Muscle of back (tissue), 3 donors: ENCODE measurements at regions not wholly inside any gene's neighbourhood (a gene's known extent, or its start where the extent isn't known, plus 50 kb on each side); places are given as distances from the start of the nearest gene placed in this dataset.
"Not testable (repeated sequence)": the region's sequence is repeated elsewhere in the genome, so short reads cannot be mapped to it uniquely, and the experiment has no call there.

Experiments
- DNase-seq, 3 donors: peaks; one replicate each; pipeline versions ENCODE4 v3.0.0 to v3.0.0-alpha.2; 2013

DNA sequence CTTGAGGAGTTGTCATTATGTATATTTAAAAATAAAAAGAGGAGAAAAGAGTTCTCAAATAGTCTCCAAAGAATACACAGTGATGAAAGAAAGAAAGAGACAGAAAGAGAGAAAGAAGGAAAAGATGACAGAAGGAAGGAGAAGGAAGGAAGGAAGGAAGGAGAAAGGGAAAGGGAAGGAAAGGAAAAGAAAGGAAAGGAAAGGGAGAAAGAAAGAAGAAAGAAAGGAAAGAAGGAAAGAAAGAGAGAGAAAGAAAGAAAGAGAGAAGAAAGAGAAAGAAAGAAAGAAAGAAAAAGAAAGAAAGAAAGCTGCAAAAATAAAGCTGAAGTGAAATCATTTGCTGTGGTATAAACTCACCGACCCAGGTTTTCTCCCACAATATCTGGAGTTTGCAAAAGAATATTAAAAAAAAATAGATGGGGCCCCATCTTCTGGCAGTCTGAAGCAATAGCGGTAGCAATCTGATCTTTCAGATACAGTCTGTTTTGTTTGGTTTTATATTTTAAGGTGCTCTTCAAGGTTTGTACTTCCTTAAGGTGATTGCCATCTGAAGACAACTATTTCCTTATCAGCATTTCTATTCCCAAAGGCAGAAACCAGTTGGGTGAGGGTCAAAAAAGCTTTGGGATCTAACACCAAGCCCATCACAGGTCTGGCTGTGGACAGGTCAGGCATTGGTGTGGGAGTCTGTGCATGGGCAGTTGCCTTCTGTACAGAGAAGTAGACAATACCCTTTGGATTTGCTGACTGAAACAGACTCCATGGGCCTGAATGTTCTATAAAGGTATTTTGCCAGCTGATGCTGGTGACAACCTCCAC is 160.4 kb downstream of the CPEB2 start:
- peak in 1 of 3 donors; percentile 18 for DNase-seq

DNA sequence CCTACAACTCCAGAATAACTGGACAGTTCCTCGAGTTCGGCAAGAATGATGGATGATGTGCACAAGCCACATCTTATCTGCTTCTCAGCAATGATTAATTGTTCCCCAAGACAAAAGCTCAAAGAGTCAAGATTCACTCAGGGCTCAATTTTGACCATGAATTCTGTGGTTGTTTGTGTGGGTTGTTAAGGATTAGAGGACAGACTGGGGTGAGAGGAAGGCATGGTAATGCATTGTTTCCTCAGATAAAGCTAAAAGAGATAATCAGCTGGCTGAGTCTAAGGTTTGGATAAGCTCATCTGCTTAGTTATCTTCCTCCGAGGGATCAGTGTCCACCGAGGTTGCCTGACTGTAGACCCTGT is 161.0 kb downstream of the CPEB2 start:
- no peak for DNase-seq

DNA sequence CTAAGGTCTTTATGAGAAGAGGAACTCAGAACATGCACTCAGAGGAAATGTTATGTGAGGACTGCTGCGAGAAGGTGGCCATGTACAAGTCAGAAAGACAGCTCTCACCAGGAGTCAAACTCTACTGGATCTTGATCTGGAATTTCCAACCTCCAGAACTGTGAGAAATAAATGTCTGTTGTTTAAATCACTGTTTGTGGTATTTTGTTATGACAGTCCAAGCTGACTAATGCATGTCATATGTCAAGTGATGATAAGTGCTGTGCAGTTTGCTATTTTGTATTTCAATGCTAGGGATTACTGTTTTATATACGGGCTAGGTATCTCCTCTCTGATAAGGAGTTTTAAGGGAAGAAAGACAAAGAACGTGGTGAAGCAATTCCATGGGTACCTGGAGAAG is 162.3 kb downstream of the CPEB2 start:
- DNase-seq: no peak

DNA sequence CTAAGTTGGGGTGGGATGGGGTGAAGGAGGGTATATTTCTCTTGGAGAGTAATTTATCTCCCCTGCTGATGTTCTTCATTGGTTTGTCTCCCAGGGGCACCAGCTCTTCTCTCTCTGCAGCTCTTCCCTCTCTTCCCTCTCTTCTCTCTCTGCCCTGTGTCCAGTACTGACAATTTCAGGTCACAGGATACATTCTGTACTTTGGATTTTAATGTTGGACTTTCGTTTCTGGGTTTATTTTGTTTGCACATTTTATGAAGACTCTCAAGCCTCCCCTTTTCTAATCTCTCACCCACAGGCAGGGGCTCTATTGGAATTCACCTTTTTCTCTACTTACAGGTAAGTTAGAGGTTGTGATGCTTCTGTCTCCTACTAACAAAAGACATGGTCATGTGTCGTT is 165.5 kb downstream of the CPEB2 start:
- no peak for DNase-seq

DNA sequence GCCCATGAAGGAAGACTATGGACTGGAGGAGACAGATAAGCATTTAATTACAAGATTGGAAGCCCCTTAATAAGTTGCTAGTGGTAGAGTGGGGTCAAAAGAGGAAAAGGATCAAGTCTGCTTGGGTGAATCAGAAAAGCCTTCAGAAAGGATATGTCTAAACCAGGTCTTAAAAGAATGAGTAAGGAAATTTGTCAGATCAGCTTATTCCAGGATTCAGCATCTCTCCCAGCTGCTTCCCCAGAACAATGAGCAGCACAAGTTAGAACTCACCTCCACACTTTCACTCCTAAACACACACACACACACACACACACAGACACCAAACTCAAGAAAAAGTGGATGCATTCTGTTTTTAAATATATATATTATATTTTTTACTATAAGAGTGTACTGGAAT is 166.5 kb downstream of the CPEB2 start:
- no peak for DNase-seq

DNA sequence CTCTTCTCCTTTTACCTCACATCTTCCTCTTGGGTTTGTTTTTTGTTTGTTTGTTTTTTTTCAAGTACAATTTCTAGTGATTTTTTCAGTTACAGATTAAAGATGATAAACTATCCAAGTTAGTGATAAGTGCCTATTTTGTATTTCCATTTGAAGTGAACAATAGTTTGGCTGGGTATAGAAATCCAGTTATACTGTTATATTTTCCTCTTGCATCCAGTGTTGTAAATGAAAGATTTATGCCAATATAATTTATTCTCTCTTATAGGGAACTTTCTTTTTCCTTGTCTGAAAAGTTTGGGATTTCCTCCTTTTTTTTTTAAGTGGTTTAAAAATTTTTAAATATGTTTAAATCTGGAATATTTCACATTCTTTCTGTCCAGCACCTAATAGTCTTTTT is 169.4 kb downstream of the CPEB2 start:
- DNase-seq: no peak

DNA sequence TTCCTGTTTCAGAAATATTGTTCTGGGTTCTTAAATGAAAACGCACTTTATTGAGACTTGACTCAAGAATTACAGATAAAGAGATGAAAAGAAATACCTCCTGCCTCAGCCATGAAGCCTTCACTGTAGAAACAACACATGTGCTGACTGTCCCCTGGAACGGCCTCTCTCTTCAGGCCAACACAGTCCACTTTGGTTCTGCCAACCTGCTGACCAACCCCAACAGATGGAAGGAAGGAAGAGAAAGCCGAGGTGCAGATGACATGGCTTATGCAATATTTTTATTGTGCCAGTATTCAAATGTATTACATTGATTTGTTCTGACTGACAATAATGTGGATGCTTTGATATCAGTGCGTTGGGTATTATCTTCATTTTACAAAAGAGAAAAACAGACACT is 171.0 kb downstream of the CPEB2 start:
- DNase-seq: no peak

DNA sequence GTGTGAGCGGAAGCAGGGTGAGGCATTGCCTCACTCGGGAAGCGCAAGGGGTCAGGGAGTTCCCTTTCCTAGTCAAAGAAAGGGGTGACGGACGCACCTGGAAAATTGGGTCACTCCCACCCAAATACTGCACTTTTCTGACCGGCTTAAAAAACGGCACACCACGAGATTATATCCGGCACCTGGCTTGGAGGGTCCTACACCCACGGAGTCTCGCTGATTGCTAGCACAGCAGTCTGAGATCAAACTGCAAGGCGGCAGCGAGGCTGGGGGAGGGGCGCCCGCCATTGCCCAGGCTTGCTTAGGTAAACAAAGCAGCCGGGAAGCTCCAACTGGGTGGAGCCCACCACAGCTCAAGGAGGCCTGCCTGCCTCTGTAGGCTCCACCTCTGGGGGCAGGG is 171.9 kb downstream of the CPEB2 start:
- DNase-seq: not testable (repeated sequence)

DNA sequence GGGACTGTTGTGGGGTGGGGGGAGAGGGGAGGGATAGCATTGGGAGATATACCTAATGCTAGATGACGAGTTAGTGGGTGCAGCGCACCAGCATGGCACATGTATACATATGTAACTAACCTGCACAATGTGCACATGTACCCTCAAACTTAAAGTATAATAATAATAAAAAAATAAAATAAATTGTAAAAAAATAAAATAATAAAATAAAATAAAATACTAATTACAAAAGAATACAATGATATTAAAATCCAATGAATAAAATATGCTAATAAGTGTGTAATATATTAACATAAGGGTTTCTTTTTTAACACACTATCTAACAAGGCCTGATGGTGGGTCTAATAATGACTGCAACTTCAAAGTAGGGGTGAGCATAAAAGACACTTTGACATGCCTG is 177.6 kb downstream of the CPEB2 start:
- DNase-seq: not testable (repeated sequence)

DNA sequence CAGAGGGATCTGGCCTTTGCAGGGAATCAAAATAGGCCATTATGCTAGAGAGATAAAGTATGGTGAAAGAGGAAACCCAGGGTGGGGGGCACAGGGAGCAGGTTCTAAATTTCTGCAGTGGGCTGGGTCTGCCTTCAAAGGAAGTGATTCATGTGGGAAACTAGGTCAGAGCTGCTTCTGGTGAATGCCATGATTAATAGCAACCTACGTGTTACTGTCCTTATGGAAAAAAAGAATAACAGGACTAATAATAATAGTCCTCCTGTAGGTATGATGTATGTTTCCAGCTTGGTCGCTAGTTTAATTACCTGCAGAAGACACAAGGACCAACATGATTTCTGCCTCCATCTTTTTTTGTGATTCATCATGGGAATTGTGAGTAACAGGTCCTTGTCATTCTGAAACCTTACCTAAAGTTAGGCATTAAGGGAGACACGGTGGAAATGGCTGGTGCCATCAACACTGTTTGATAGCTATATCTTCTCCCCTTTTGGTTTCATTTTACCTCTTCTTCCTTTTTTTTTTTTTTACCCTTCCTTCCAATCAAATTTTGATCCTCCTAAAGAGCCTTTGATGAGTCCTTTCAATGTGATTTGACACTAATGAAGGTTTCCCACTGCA is 180.4 kb downstream of the CPEB2 start:
- no peak for DNase-seq

DNA sequence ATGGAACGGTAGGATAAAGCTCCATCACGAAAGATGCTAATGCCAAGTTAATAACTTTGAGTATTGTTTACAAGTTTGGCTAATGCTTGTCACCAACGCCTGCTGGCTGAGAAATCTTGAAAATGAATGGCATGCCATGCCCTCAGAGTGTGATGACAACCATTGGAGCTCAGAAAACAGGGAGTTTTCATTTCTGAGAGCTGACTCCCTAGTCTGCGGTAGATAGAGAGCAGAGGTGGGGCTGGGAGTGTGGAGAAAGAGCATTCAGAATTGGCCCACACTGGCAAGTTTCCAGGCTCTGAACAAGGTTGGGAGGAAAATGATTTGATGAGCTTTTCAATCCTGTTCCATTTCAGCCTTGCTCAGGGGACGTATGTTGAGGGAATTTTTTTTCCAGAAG is 183.9 kb downstream of the CPEB2 start:
- no peak for DNase-seq

DNA sequence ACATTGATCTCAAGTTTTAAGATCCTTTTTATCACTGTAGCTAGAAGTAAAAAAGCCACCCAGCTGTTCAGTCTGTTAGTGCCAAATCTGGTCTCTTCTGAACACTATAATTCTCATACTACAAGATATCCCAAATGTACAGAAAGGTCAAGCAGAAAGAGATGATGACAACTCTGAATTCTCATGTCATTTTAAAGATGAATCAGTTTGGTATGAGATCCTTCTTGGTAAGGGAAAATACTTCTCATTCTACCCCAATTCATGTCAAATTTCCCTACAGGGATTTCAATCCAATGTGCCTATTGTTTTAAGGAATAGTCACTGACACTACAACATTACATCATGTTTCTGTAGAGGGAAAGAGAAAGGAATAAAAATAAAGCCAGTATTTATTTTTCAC is 184.5 kb downstream of the CPEB2 start:
- no peak for DNase-seq

DNA sequence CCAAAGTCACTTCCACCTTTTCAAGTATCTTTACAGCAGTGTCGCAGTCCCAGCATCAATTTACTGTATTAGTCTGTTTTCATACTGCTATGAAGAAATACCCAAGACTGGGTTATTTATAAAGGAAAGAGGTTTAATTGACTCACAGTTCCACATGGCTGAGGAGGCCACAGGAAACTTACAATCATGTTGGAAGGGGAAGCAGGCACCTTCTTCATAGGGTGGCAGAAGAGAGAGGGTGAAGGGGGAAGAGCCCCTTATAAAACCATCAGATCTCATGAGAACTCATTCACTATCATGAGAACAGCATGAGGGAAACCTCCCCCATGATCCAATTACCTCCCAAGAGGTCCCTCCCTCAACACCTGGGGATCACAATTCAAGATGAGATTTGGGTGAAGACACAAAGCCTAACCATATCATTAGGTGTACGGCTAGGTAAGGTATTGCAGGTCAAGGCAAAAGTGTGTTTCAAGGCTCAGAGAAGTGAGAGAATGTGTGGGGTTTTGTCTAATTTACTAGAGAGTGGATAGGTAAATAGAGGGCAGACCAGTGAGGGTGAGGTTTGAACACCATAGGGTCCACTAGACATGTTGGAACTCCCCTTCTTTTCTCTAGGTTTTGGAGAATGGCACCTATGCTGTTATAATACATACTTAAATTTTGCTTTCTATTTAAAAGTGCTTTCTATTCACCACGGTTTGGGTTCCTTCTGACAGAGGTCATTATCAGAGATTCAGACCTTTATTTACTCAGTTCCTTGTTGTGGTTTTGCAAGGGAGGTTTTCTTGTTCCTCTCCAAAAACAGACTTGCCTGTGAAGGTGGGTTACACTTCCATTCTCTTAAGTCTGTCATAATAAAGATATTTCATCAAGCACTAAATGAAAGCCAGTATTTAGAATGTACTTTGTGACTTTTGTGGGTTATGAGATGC is 186.6 kb downstream of the CPEB2 start:
- DNase-seq: no peak

DNA sequence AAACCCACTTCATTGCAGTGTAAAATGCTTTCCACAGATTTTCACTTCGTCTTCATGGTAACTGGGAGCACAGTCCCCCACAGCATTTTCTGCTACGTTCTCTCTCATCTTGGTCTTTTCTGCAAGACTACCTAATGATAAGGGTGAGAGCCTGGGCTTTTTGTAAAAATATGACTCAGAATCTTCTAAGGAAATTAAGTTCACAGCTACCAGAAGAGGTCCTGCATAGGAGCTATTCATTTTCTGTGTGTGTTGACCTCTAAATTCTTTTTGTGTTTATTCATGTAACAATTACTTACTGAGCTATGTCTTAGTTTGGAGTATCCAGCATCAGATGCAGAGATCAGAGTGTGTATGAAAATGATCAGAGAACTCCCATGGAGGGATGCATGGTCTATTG is 192.2 kb downstream of the CPEB2 start:
- DNase-seq: no peak

DNA sequence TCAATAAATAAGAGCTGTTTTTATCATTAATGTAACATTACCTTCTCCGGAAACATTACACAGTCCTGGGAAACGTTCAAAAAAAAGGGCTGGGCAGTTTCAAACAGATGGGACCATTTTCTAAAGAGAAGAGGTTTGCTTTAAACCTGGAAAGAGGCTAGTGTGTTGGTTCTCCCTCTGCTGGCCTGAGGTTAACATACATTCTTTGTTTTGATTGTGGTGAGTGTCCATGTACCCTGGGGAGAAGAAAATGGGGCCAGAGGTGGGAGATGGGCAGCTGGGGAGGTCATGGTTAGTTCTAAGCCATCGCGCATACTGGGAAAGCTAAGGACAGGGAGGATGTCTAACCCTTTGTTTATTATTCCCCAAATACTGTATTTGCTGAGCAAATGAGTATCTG is 194.7 kb downstream of the CPEB2 start:
- peak in 1 of 3 donors; percentile 39 for DNase-seq

DNA sequence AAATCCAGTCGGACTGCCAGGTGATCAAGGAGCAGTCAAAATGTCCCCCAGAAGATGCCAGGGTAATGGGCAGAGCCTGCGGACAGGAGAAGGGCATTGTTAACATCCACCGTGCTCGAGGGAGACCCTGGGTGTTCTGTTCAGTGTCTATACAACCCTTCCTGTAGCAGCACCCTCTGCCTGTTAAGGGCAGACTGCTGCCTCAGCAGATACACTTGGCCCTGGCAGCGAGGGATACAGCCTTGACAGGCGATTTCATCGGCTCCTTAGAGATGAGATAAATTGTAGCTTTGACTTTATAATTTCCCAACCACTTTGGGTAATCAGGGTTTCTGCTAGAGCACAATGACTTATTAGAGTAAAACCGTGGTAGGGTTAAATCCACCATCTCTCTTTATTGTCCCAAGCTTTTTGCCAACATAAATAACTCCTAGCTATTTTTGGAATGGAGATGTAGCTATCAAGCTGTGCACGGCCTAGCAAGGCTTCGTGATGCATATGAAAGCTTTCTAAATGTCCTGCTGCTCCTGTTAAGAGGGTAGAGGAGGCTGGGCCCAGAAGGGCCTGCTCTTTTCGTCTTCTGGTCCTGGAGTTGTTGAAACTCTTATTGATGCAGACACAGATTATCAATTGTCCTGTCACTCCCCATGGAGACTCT is 195.9 kb downstream of the CPEB2 start:
- no peak for DNase-seq

DNA sequence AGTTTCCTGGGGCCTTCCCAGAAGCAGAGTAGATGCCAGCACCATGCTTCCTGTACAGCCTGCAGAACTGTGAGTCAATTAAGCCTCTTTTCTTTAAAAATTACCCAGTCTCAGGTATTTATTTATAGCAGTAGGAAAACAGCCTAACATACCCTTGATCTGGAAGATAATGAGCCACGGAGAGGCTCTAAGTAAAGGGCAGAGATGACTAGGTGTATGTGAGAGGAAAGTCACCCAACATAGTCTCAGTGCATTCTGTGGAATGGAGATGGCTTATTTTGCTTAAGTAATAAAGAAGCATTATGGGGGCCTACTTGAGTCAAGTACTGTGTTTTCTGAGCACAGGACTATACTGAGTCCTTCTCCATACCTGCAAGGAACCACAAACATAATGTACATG is 199.5 kb downstream of the CPEB2 start:
- DNase-seq: no peak

DNA sequence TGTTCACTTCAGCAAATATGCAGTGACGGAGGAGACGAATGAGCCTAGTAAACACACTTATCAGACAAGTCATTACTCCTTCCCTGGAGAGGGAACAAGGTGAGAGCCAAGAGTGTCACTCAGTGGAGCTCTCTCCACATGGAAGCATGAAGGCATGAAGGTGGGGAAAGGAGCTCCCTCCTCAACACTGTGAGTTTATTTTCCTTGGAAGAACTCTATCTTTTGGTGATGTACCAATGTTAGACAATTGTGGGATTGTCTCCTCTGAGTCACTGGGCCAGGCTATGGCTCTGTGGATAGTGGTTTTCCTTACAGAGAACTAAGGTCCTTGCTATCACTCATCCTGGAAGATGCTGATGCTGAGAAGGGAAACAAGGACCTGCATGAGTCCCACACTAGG is 200.2 kb downstream of the CPEB2 start:
- no peak for DNase-seq

DNA sequence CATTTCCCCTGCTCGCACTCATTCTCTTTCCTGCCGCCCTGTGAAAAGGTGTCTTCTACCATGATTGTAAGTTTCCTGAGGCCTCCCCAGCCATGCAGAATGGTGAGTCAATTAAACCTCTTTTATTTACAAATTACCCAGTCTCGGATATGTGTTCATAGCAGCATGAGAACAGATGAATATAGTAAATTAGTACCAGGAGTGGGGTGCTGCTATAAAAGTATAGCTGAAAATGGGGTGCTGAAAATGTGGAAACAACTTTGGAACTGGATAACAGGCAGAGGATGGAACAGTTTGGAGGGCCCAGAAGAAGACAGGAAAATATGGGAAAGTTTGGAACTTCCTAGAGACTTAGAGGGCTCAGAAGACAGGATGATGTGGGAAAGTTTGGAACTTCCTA is 204.2 kb downstream of the CPEB2 start:
- DNase-seq: not testable (repeated sequence)

DNA sequence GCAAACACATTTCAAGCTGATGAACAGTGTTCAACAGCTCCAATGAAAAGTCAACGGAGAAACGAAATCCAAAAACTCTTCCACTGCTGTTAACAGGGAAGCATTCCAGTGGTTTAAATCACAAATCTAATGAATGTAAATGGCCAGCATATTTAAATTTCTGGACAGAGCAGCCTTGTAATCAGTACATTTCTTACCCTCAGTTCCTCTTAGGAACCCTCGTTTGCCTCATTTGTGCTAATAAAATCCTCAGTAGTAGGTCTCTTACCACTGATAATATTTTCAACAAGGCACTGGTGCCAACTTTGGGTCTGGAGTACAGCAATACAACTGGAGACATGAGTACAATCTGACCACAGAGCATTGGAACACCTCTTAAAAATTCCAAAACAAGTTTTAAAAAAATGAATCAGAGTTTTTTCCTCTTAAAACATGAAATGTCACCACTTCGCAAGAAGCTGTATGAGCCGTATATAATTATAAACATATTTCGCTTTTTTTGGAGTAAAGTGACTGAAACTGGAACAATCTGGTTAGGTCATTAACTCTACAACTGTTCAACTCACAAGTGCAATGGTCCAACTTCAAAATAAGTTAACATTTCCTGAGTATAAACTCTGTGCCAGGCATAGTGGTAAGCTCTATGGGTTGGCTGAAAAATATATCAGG is 211.2 kb downstream of the CPEB2 start:
- peak; percentile 38 to 75 (median 64) for DNase-seq

DNA sequence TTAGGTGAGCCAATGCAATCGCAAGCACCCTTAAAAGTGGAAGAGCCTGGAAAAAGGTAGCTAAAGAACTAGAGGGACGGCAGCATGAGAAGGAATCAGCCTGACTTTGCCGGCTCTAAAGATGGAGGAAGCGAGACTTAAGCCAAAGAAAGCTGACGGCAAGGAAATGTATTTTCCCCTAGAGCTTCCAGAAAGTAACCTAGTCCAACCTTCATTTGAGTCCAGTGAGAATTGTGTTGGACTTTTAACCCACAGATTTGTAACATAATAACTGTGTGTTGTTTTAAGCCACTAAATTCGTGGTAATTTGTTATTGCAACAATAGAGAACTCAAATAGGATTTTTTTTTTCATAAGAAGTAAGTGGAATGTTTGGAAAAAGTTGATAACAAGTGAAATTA is 212.7 kb upstream of the C1QTNF7 start:
- peak in 1 of 3 donors; percentile 80 for DNase-seq

DNA sequence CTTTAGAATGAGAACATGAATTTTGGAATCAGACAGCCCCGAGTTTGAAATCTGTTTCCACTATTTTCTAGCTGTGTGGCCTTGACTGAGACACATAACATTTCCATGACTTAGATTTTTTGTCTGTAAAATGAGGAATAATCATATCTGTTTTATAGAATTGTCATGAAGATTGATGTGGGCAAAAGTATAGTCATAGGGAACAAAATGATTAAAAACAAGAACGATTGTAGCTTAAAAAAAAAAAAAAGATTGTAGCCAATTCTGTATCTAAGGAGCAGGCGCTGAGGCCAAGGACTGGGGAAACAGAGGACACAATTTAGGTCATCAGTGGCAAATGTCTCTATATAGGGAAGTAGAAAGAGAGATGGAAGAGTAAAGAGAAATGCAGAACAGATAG is 201.6 kb upstream of the C1QTNF7 start:
- DNase-seq: no peak
